HepG2 (cell line): ENCODE measurements at regions not wholly inside any gene's neighbourhood (a gene's known extent, or its start where the extent isn't known, plus 50 kb on each side); places are given as distances from the start of the nearest gene placed in this dataset.

Experiments
- ATAC-seq: fragments of 200-7000 bp; cut with Tn5 transposase; 3 replicates; pipeline ENCODE4 v1.9.1; 2020; ENCODE audit warnings: mild to moderate bottlenecking, moderate library complexity
- BruUV-seq: library from RNA; stranded (reverse); fragments of 400-500 nt; replicated peaks from 2 replicates; lab custom pipeline; 2021; lab: Mats Ljungman, UMichigan
- CTCF ChIA-PET: fragments of 300-600 bp; formaldehyde crosslinking; extraction: SDS; loops from one replicate; lab custom pipeline; 2021; ENCODE audit warnings: low total read pairs, inconsistent platforms, low intra/inter-chr PET ratio; lab: Yijun Ruan, JAX
- POLR2A ChIA-PET: fragments of 350-600 bp; sonication (Branson Sonifier 250); formaldehyde crosslinking; loops from one replicate; lab custom pipeline; 2020; ENCODE audit warnings: antibody characterized with exemption, inconsistent platforms; lab: Yijun Ruan, JAX
- DNase-seq: peaks from one replicate; pipeline ENCODE4 v3.0.0-alpha.2; 2015; ENCODE audit warnings: low spot score
- FAIRE-seq: peaks from 3 replicates; lab custom pipeline; 2011; peaks lifted over from hg19 to GRCh38; lab: Jason Lieb, UNC
- H2AFZ ChIP-seq: one replicate; pipeline ENCODE4 v1.6.1; 2011; ENCODE audit warnings: low read length, inconsistent platforms
- H3K27ac ChIP-seq: fragments of 300-600 bp; 3 replicates; pipeline ENCODE4 v1.8.0; 2011; ENCODE audit warnings: mixed run types, mild to moderate bottlenecking, mixed read lengths, low read length, inconsistent platforms; ENCODE audit not compliant: insufficient read depth; ENCODE audit errors: extremely low read length
- H3K27me3 ChIP-seq, 2 experiments: fragments of 200-600 bp in 1 of 2; 2 replicates in 1 of 2; 3 replicates in 1 of 2; pipeline versions ENCODE4 v1.6.0 to v1.8.0; 2011; ENCODE audit warnings: low read length in 2 of 2, mild to moderate bottlenecking in 2 of 2, moderate library complexity in 2 of 2, inconsistent platforms in 1 of 2; ENCODE audit not compliant: insufficient read depth in 2 of 2, control insufficient read depth in 1 of 2
- H3K36me3 ChIP-seq, 2 experiments: fragments of 200-600 bp in 1 of 2; replicated peaks in 1 of 2; 2 replicates in 1 of 2; 3 replicates in 1 of 2; pipeline versions ENCODE4 v1.5.1 to v1.8.0; 2011; ENCODE audit warnings: low read length in 2 of 2, inconsistent platforms in 1 of 2; ENCODE audit not compliant: insufficient read depth in 2 of 2, control insufficient read depth in 1 of 2
- H3K4me1 ChIP-seq: 2 replicates; pipeline ENCODE4 v1.5.1; 2012; ENCODE audit warnings: low read length, inconsistent platforms; ENCODE audit not compliant: insufficient read depth
- H3K4me2 ChIP-seq: 2 replicates; pipeline ENCODE4 v1.6.0; 2011; ENCODE audit warnings: low read depth, low read length, inconsistent platforms
- H3K4me3 ChIP-seq, 3 experiments: fragments of 200-600 bp in 1 of 3; sonication (generic), shearing (Covaris generic) in 1 of 3; replicated peaks in 1 of 3; 2 replicates each; pipeline ENCODE4 v1.5.1; 2011 to 2016; ENCODE audit warnings: low read length in 3 of 3, inconsistent platforms in 2 of 3, low read depth in 2 of 3, mild to moderate bottlenecking in 2 of 3, control low read depth in 1 of 3, mixed read lengths in 1 of 3; ENCODE audit not compliant: insufficient read depth in 1 of 3
- H3K79me2 ChIP-seq: one replicate; pipeline ENCODE4 v1.6.1; 2011; ENCODE audit warnings: low read length, inconsistent platforms; ENCODE audit not compliant: insufficient read depth
- H3K9ac ChIP-seq: 2 replicates; pipeline ENCODE4 v1.6.0; 2011; ENCODE audit warnings: mild to moderate bottlenecking, low read depth, low read length, inconsistent platforms; ENCODE audit not compliant: insufficient read depth
- H3K9me3 ChIP-seq: 2 replicates; pipeline ENCODE4 v1.5.1; 2012; ENCODE audit warnings: mild to moderate bottlenecking, low read length
- H4K20me1 ChIP-seq: 2 replicates; pipeline ENCODE4 v1.6.0; 2011; ENCODE audit warnings: inconsistent platforms, mild to moderate bottlenecking, low read length, moderate library complexity; ENCODE audit not compliant: insufficient read depth
- FOXJ3 ChIP-seq: sonication (generic); formaldehyde crosslinking; IDR thresholded peaks from 2 replicates; pipeline ENCODE4 v1.4.0; 2020; ENCODE audit warnings: missing genetic modification reagents, mild to moderate bottlenecking, borderline replicate concordance
- MXD4 ChIP-seq: IDR thresholded peaks from 2 replicates; pipeline ENCODE4 v1.6.1; 2016; ENCODE audit warnings: mild to moderate bottlenecking, missing biosample characterization, missing genetic modification reagents
- NCOR1 ChIP-seq: fragments of 200-600 bp; sonication (generic); IDR thresholded peaks from 2 replicates; pipeline ENCODE4 v1.7.0; 2017; ENCODE audit warnings: antibody characterized with exemption, low read length, borderline replicate concordance
- TBX2 ChIP-seq: sonication (generic); formaldehyde crosslinking; IDR thresholded peaks from 2 replicates; pipeline ENCODE4 v1.5.0; 2020; ENCODE audit warnings: missing genetic modification reagents, mild to moderate bottlenecking, borderline replicate concordance
- ZNF17 ChIP-seq: sonication (generic); formaldehyde crosslinking; IDR thresholded peaks from 2 replicates; pipeline ENCODE4 v1.5.0; 2020; ENCODE audit warnings: mild to moderate bottlenecking, missing genetic modification reagents
- ZNF782 ChIP-seq: sonication (generic); formaldehyde crosslinking; IDR thresholded peaks from 2 replicates; pipeline ENCODE4 v1.4.0; 2020; ENCODE audit warnings: missing genetic modification reagents, mild to moderate bottlenecking, borderline replicate concordance
- WGBS: methylation state at CpG from one replicate; pipeline ENCODE4 v1.1.6; 2017; ENCODE audit warnings: low lambda C conversion rate; 5-methylcytosine and 5-hydroxymethylcytosine counted together
- in situ Hi-C: cut with HindIII; loops from 2 replicates; pipeline ENCODE4 v1.10.0; 2017; ENCODE audit warnings: low pct_unique_long_range_greater_than_20kb; ENCODE audit not compliant: extremely low pct_ligation_motif_present
- intact Hi-C: fragments of 100-400 bp; cut with micrococcal nuclease; formaldehyde crosslinking; loops from one replicate; pipeline ENCODE4 v1.10.0; 2022; ENCODE audit not compliant: unreplicated experiment
- TF ChIP-seq, protein P1 (sequence below), 2 experiments: sonication (generic) in 1 of 2; formaldehyde crosslinking in 1 of 2; IDR thresholded peaks; 2 replicates each; pipeline versions ENCODE4 v1.4.0 to v1.6.1; 2016 to 2020; ENCODE audit warnings: borderline replicate concordance in 1 of 2, low read depth in 1 of 2, mild to moderate bottlenecking in 1 of 2, missing genetic modification reagents in 1 of 2
- TF ChIP-seq, protein P2 (sequence below): sonication (generic); formaldehyde crosslinking; IDR thresholded peaks from 2 replicates; pipeline ENCODE4 v1.8.0; 2022; ENCODE audit warnings: mild to moderate bottlenecking, missing genetic modification reagents, moderate library complexity
- TF ChIP-seq, protein P3 (sequence below): sonication (generic); formaldehyde crosslinking; IDR thresholded peaks from 2 replicates; pipeline ENCODE4 v1.4.0; 2020; ENCODE audit warnings: missing genetic modification reagents

DNA sequence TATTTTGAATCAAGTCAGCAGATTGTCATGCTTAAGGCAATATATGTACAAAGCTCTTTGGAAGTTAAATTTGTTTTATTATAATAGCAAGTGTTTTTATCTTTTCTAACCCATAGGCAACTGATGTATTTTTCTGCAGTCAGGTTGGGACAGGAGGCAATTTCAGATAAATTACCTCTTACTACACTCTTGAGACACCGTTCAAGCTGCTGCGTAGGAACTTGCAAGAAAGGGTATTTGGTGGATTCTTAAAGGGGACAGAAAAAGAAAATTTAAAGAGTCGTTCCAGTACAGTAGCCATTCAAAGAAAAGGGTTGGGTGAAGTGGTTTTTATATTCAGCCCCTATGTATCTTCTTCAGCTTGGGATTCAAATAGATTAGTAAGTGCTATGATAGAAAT is 112.4 kb upstream of the APC start:
- H3K4me2 ChIP-seq, result no peak overlapping the region
- no peak overlapping the region for H3K27ac ChIP-seq
- POLR2A ChIA-PET, result no interaction called here
- no peak overlapping the region for H3K9ac ChIP-seq
- BruUV-seq, result no TSS peak
- no peak overlapping the region for H3K4me3 ChIP-seq
- H3K27me3 ChIP-seq, result 0 out of 5 replicates have a peak, but pooled peaks cover 1 to 3% of the 10 kb centered on the region in 2 experiments
- ATAC-seq (no peak), FAIRE-seq (no peak), DNase-seq (no peak)
- H4K20me1 ChIP-seq, result no peaks in the 10 kb centered on the region
- intact Hi-C loops (no loop called here), in situ Hi-C loops (no loop called here)
- no peaks in the 10 kb centered on the region for H3K4me1 ChIP-seq
- 0% methylated on average over 3 of the region's 3 CpGs for WGBS
- TF ChIP-seq, protein P1, sequence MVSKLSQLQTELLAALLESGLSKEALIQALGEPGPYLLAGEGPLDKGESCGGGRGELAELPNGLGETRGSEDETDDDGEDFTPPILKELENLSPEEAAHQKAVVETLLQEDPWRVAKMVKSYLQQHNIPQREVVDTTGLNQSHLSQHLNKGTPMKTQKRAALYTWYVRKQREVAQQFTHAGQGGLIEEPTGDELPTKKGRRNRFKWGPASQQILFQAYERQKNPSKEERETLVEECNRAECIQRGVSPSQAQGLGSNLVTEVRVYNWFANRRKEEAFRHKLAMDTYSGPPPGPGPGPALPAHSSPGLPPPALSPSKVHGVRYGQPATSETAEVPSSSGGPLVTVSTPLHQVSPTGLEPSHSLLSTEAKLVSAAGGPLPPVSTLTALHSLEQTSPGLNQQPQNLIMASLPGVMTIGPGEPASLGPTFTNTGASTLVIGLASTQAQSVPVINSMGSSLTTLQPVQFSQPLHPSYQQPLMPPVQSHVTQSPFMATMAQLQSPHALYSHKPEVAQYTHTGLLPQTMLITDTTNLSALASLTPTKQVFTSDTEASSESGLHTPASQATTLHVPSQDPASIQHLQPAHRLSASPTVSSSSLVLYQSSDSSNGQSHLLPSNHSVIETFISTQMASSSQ (IDR thresholded peaks at IDR 0.05; ENCODE audit: low read depth), result no peak
- TF ChIP-seq, protein P1 (CRISPR knock-in tag; IDR thresholded peaks at IDR 0.05; ENCODE audit: borderline replicate concordance), result no peak
- TF ChIP-seq ZNF17 (CRISPR knock-in tag), result no peak
- TF ChIP-seq MXD4 (CRISPR knock-in tag), result no peak
- no peak for TF ChIP-seq ZNF782 (CRISPR knock-in tag)
- no peak for TF ChIP-seq TBX2 (CRISPR knock-in tag)
- no peak for TF ChIP-seq NCOR1
- TF ChIP-seq, protein P2, sequence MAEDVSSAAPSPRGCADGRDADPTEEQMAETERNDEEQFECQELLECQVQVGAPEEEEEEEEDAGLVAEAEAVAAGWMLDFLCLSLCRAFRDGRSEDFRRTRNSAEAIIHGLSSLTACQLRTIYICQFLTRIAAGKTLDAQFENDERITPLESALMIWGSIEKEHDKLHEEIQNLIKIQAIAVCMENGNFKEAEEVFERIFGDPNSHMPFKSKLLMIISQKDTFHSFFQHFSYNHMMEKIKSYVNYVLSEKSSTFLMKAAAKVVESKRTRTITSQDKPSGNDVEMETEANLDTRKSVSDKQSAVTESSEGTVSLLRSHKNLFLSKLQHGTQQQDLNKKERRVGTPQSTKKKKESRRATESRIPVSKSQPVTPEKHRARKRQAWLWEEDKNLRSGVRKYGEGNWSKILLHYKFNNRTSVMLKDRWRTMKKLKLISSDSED (CRISPR knock-in tag), result no peak
- no peak for TF ChIP-seq FOXJ3 (CRISPR knock-in tag)
- TF ChIP-seq, protein P3, sequence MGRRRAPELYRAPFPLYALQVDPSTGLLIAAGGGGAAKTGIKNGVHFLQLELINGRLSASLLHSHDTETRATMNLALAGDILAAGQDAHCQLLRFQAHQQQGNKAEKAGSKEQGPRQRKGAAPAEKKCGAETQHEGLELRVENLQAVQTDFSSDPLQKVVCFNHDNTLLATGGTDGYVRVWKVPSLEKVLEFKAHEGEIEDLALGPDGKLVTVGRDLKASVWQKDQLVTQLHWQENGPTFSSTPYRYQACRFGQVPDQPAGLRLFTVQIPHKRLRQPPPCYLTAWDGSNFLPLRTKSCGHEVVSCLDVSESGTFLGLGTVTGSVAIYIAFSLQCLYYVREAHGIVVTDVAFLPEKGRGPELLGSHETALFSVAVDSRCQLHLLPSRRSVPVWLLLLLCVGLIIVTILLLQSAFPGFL (CRISPR knock-in tag), result no peak
- TF ChIP-seq, all 625 proteins: peak for 0
- Histone ChIP-seq H3K79me2 (no peaks in the 10 kb centered on the region), H2AFZ (no peak overlapping the region), H3K36me3 (no peaks in the 10 kb centered on the region), H3K9me3 (no peaks in the 10 kb centered on the region)
- CTCF ChIA-PET, result no interaction called here
